RPMI7951 (cell line): ENCODE measurements at regions not wholly inside any gene's neighbourhood (a gene's known extent, or its start where the extent isn't known, plus 50 kb on each side); places are given as distances from the start of the nearest gene placed in this dataset.
"Not testable (repeated sequence)": the region's sequence is repeated elsewhere in the genome, so short reads cannot be mapped to it uniquely, and the experiment has no call there.

ENCODE experiments used
- DNase-seq: peaks from one replicate; pipeline ENCODE4 v3.0.0-alpha.2; 2012; ENCODE audit warnings: low read depth

- no peak for DNase-seq
Observed at GRCh38 chr13:83730674-83731073, 151.6 kb downstream of the SLITRK1 start.

DNA sequence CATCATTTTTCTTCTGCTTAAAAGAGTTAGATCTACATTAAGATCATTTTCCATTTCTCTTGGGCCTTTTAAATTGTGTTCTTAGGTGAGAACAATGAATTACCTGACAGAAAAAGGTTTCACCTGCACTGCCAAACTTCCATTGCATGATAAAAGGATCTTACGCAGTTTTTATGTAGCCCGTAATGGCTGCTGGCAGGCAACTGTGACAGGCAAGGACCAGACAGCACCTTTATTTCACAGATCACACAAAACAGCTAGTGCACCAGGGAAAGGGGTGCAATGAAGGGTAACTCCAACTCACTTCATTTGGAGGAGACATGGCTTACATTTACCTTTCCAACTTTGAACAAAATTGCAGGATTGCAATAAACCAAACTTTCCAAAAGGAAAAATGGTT lies 159.8 kb downstream of the SLITRK1 start:
- no peak for DNase-seq

GRCh38 chr13:83716121-83716520 lies 166.2 kb downstream of the SLITRK1 start:
- peak; percentile 13 for DNase-seq

DNA sequence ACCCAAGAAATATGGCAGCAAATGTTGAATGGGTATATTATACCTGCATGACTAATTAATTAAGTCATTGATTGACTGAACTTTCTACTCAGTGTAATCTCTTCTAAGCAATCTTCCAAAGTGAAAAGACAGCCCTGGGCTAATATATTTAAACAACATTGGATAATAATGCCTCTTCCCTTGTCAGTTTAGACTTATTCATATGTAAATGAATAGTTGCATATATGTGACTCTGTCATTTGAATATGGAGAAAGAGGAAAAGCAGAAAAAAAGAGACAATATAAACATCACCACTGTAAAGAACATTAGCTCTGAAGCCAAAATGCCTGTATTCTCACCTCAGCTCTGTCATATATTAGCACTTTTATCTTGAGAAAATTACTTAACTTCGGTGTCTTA lies 168.0 kb downstream of the SLITRK1 start:
- DNase-seq: no peak

DNA sequence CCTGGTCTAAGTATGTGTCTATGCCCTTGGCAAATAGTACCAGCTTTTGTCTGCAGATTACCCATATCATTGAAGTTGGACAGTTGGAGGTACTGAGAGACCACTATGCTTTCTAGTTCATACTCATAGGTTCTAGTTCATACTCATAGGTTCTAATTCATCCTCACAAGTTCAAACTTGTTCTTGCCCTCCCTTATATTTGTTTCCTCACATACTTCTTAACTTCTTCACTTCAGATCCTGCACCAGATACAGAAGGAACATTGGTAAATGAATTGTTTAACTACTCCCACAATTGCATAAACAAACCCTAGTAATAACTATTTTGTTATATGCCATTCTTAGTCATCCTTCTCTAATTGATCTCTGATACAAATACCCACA lies 172.2 kb downstream of the SLITRK1 start:
- no peak for DNase-seq

- DNase-seq: no peak
Observed at GRCh38 chr13:83709426-83710132, 172.7 kb downstream of the SLITRK1 start.

- no peak for DNase-seq
Observed at GRCh38 chr13:83702021-83702420, 180.3 kb downstream of the SLITRK1 start.

DNA sequence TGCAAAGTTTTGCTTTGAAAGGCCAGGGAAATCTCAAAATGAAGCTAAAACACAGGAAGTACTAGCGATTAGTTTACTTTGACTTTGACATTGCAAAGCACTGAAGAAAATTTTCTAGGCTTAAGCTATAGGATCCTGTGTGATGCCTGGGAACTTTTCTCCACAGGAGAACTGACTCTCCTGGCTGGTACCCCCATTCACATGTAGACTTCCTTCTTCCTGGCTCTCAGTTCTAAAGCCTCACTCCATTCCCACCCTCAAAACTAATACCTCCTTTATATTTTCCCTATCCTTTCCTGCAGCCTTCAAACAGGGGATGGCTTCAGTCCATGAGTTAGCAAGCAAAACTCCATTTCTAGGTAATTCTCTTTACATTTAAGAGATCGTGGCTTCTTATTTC lies 189.5 kb downstream of the SLITRK1 start:
- no peak for DNase-seq

GRCh38 chr13:83691966-83692365 lies 190.3 kb downstream of the SLITRK1 start:
- no peak for DNase-seq

GRCh38 chr13:83681547-83681946 lies 200.7 kb downstream of the SLITRK1 start:
- no peak for DNase-seq

GRCh38 chr13:83677985-83678384 lies 204.3 kb downstream of the SLITRK1 start:
- no peak for DNase-seq

GRCh38 chr13:83672612-83673011 lies 209.7 kb downstream of the SLITRK1 start:
- no peak for DNase-seq

DNA sequence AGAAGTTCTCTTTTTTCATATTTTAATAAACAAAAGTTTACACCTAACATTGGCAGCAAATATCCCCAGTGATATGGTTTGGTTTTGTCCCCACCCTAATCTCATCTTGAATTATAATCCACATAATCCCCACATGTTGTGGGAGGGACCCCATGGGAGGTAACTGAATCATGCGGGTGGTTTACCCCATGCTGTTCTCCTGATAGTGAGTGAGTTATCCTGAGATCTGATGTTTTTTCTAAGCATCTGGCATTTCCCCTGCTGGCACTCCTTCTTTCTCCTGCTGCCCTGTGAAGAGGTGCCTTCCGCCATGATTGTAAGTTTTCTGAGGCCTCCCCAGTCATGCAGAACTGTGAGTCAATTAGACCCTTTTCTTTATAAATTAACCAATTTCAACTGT lies 214.7 kb downstream of the SLITRK1 start:
- no peak for DNase-seq

GRCh38 chr13:83666141-83666540 lies 216.1 kb downstream of the SLITRK1 start:
- DNase-seq: no peak

DNA sequence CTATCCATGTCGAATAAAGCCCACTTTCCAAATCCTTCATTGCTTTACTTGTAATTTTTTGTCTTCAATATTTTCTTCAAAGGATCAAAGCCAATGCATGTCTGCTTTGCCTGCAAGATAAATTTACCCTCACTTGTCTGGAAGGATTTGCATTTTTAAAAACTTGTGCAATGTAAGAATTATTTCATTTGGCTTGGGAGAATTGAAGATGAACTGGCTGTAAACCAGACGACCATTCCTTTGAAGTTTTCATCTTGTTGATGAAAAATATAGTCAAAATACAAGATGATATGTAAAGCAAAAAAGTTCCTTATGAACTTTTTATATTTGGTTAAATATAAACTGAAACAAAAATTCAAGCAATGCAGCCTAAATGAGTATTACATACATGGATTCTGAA lies 225.0 kb downstream of the SLITRK1 start:
- no peak for DNase-seq

DNA sequence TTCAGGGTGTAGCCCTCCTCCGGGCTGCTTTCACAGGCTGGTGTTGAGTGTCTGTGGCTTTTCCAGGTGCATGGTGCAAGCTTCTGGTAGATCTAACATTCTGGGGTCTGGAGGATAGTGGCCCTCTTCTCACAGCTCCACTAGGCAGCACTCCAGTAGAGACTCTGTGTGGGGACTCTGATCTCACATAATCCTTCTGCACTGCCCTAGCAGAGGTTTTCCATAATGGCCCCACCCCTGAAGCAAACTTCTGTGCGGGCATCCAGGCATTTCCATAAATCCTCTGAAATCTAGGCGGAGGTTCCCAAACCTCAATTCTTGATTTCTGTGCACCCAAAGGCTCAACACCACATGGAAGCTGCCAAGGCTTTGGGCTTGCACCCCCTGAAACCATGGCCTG lies 239.7 kb downstream of the SLITRK1 start:
- not testable (repeated sequence) for DNase-seq

GRCh38 chr13:83634601-83635000 lies 247.7 kb downstream of the SLITRK1 start:
- no peak for DNase-seq

DNA sequence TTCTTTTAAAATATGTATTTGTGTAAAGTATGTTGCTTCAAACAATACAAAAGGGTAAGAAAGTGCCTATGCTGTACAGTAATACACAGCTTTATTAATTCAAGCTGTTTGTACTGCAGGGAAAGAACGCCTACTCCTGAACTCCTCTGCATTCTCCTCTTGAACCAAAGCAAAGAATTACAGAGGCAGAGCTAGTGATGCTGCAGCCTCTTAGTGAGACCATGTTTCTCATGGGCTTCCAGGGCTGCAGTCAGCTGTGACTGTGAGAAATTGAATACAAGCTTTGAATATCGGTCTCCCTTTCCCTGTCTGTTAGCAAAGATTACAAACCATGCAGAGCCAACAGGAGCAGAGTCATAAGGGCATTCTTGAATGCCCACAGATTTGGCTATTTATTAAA lies 248.5 kb downstream of the SLITRK1 start:
- no peak for DNase-seq

DNA sequence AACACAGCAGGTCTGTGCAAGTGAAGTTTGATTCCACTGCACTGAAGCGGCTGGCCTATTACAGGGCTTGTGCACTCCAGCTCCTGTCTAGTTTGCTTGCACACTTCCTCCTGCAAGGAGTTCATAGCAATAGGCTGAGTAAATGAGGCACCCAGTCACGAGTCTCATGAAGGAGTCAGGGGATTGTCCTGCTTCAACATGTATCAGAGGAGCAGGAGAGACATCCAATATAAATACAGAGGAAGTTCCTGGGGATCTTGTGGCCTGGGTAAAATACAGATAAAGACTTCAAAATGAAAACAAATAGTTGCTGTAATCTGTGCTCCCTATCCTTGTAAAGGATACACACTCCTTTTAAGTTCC lies 259.9 kb downstream of the SLITRK1 start:
- no peak for DNase-seq

GRCh38 chr13:83621765-83622421 lies 260.4 kb downstream of the SLITRK1 start:
- no peak for DNase-seq

DNA sequence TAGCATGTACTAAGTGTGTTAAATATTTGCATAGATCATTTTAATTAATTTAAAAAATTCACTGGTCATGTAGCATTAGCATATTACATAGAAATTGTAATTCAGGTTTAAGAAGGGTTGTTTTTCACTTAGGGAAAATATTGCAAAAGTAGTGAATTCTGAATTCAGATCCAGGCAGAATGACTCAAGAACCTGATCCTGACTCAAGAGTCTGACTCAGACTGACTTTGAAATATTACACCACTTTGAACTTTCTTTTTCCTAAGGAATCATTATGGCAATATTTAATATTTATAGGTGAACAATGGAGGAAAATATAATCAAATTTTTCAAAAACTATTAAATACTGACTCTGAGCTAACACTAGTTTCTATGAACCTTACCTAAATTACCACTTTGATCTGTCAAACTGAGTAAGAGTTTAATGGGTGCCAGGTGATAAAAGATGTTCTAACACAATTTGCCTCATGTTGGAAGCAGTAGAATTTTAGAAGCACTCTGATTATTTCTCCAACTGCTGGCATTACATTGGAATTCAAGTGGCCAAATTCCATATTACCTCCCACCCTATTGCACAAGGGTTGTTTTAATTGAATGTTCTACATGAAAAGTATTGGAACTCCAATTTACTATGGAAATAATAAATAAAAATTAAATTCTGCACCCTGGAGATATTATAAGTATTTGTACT lies 261.6 kb downstream of the SLITRK1 start:
- DNase-seq: no peak

GRCh38 chr13:83618966-83619365 lies 263.3 kb downstream of the SLITRK1 start:
- DNase-seq: no peak

GRCh38 chr13:83613524-83613923 lies 268.8 kb downstream of the SLITRK1 start:
- DNase-seq: no peak
